ENCODE measurements at regions not wholly inside any gene's neighbourhood (a gene's known extent, or its start where the extent isn't known, plus 50 kb on each side); places are given as distances from the start of the nearest gene placed in this dataset.

DNA sequence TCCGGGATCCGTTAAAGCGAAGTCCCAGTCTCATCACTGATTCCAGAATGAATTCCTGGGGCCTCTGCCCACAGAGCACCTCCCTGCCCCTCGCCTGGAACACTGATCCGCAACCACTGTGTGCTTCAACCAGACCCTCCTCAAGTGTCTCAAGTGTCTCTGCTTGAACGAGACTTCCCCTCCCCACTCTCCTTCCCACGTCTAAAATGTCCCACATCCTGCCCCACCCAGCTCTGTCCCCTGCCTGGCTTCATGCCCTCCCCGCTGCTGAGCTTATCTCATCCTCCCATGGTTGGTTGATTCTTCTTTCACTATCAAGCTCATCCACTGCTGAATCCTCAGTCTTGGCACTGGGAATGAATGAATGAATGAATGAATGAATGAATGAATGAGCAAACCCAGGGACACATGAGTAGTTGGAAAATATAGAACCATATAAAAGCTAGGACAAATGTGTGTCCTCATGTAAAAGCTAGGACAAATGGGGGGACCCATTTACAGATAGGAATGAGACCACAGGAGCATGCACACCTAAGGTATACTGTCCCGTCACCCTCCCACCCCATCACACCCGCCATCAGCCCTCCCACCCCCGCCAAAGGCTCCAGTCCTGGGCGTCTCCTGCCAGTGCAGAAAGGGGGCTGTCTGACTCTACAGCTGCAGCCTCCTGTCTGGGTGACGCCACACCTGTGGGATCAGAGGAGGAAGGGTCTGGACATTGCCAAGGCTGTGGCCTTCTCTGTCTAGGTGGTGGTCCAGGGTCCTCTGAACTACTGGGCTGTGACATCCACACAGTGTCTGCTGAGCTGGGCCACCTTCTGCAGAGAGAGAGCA is 71.4 kb upstream of the LINC01488 start:
- TF ChIP-seq ZNF248 (tag by site-specific recombination; IDR thresholded peaks at IDR 0.05) (no peak), ZNF23 (tag by site-specific recombination; IDR thresholded peaks at IDR 0.05; ENCODE audit: borderline replicate concordance) (no peak), MEIS1 (CRISPR knock-in tag; IDR thresholded peaks at IDR 0.05; ENCODE audit: borderline replicate concordance) (no peak), ZNF530 (tag by site-specific recombination; IDR thresholded peaks at IDR 0.05; ENCODE audit: low read depth) (no peak), ZNF366 (tag by site-specific recombination; conservative IDR thresholded peaks at IDR 0.05) (no peak), ZNF585B (tag by site-specific recombination; IDR thresholded peaks at IDR 0.05) (no peak), ZNF473 (tag by site-specific recombination; IDR thresholded peaks at IDR 0.05) (no peak), MYNN (tag by site-specific recombination; IDR thresholded peaks at IDR 0.05; ENCODE audit: borderline replicate concordance) (no peak), ZBTB8A (tag by site-specific recombination; IDR thresholded peaks at IDR 0.05) (no peak), ZBTB20 (tag by site-specific recombination; IDR thresholded peaks at IDR 0.05) (no peak), ZNF560 (tag by site-specific recombination; IDR thresholded peaks at IDR 0.05; ENCODE audit: borderline replicate concordance) (no peak), ZNF544 (tag by site-specific recombination; IDR thresholded peaks at IDR 0.05) (no peak), ZNF747 (tag by site-specific recombination; IDR thresholded peaks at IDR 0.05) (no peak), ZNF624 (tag by site-specific recombination; IDR thresholded peaks at IDR 0.05) (no peak)
- TF ChIP-seq, protein P1, sequence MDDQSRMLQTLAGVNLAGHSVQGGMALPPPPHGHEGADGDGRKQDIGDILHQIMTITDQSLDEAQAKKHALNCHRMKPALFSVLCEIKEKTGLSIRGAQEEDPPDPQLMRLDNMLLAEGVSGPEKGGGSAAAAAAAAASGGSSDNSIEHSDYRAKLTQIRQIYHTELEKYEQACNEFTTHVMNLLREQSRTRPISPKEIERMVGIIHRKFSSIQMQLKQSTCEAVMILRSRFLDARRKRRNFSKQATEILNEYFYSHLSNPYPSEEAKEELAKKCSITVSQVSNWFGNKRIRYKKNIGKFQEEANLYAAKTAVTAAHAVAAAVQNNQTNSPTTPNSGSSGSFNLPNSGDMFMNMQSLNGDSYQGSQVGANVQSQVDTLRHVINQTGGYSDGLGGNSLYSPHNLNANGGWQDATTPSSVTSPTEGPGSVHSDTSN (CRISPR knock-in tag; IDR thresholded peaks at IDR 0.05) = no peak
- POLR2A ChIA-PET = interaction anchor here (0.6 kb wide), 1 partner anchor 41 kb away, joined by 5 read pairs; no protein-coding TSS in a partner anchor
- CTCF ChIA-PET = no interaction called here
- Histone ChIP-seq H3K4me3 (ENCODE audit: low read depth, low read length) (no peak overlapping the region), H3K36me3 (ENCODE audit: control insufficient read depth in 2 of 2, insufficient read depth in 1 of 2, low read length in 2 of 2) (no peaks in the 10 kb centered on the region), H3K4me1 (ENCODE audit: control insufficient read depth, insufficient read depth, low read length) (no peaks in the 10 kb centered on the region), H3K9me3 (ENCODE audit: control insufficient read depth, insufficient read depth, low read depth, low read length) (no peaks in the 10 kb centered on the region), H3K27ac (ENCODE audit: extremely low read depth, low read depth, low read length) (no peak overlapping the region)

DNA sequence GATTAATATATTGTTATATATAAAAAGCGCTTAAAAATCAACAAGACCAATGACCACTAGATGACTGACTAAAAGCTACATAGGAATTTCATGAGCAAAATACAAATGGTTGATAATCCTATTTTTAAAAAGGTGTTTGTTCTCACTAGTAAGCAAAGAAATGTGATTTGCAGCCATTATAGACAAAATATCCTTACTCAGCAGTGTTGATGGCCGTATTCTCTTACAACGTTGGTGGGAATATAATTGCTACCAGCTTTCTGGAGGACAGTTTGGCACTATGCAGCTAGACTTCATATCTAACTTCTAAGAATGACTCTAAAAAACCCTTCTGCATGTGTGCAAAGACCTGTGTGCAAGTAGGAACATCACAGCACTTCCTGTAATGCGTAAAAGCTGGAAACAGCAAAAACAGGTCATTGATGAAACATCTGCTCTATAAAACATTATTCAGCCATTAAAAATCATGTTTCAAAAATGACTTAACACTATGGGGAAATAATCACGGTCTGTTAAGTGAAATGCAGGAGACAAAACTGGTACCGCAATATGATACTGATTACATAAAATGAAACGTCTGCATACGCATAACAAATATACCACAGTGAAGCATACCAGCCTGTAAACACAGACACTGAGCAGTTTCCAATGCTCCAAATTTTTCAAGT is 70.1 kb upstream of the LINC01488 start:
- Histone ChIP-seq H3K36me3 (ENCODE audit: control insufficient read depth in 2 of 2, insufficient read depth in 1 of 2, low read length in 2 of 2) (no peaks in the 10 kb centered on the region), H3K9me3 (ENCODE audit: control insufficient read depth, insufficient read depth, low read depth, low read length) (no peaks in the 10 kb centered on the region), H3K4me3 (ENCODE audit: low read depth, low read length) (no peak overlapping the region), H3K4me1 (ENCODE audit: control insufficient read depth, insufficient read depth, low read length) (no peaks in the 10 kb centered on the region), H3K27ac (ENCODE audit: extremely low read depth, low read depth, low read length) (no peak overlapping the region)
- CTCF ChIA-PET = interaction anchor here (0.6 to 0.9 kb wide), 4 partner anchors 23 to 310 kb away, joined by 3 to 4 read pairs (median 4); partner anchors contain the start of gene LTO1
- TF ChIP-seq ZNF184 (tag by site-specific recombination; IDR thresholded peaks at IDR 0.05) = no peak
- TF ChIP-seq, protein P2, sequence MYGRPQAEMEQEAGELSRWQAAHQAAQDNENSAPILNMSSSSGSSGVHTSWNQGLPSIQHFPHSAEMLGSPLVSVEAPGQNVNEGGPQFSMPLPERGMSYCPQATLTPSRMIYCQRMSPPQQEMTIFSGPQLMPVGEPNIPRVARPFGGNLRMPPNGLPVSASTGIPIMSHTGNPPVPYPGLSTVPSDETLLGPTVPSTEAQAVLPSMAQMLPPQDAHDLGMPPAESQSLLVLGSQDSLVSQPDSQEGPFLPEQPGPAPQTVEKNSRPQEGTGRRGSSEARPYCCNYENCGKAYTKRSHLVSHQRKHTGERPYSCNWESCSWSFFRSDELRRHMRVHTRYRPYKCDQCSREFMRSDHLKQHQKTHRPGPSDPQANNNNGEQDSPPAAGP (tag by site-specific recombination; IDR thresholded peaks at IDR 0.05) = no peak
- no peak for TF ChIP-seq ZNF558 (tag by site-specific recombination; IDR thresholded peaks at IDR 0.05)
- POLR2A ChIA-PET = no interaction called here

DNA sequence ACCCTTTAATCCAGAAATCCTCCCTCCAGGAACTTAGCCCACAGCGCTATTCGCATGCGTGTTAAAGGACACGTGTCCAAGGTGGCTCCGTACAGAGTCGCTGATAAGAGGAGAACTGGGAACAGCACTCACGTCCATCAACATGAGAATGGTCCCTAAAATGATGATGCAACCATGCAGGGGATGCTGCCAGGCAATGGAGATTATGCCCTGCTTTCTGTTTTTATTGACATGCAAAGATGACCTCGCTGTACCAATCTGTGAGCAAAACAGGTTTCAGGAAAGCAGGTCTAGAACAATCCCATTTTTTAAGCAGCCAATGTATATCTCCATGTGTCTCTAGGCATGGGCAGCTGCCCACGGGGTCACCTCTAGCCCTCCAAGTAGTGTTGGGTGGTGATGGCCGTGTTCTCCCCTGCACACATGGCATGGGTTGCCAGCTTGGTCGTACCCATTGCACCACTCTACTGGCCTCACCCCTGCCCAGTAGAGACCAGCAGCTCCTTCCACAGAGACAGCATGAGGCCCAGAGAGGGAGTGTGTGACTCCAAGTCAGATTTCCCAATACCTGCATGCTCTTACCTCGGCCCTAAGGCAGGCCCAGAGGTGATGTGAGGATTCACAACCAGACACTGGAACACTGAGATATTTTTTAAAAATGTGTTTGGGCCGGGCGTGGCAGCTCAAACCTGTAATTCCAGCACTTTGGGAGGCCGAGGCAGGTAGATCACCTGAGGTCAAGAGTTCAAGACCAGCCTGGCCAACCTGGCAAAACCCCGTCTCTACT is 68.3 kb upstream of the LINC01488 start:
- Histone ChIP-seq H3K9me3 (ENCODE audit: control insufficient read depth, insufficient read depth, low read depth, low read length) (no peaks in the 10 kb centered on the region), H3K4me1 (ENCODE audit: control insufficient read depth, insufficient read depth, low read length) (no peaks in the 10 kb centered on the region), H3K36me3 (ENCODE audit: control insufficient read depth in 2 of 2, insufficient read depth in 1 of 2, low read length in 2 of 2) (no peaks in the 10 kb centered on the region), H3K4me3 (ENCODE audit: low read depth, low read length) (no peak overlapping the region), H3K27ac (ENCODE audit: extremely low read depth, low read depth, low read length) (no peak overlapping the region)
- POLR2A ChIA-PET = no interaction called here
- CTCF ChIA-PET = no interaction called here
- TF ChIP-seq, protein P3, sequence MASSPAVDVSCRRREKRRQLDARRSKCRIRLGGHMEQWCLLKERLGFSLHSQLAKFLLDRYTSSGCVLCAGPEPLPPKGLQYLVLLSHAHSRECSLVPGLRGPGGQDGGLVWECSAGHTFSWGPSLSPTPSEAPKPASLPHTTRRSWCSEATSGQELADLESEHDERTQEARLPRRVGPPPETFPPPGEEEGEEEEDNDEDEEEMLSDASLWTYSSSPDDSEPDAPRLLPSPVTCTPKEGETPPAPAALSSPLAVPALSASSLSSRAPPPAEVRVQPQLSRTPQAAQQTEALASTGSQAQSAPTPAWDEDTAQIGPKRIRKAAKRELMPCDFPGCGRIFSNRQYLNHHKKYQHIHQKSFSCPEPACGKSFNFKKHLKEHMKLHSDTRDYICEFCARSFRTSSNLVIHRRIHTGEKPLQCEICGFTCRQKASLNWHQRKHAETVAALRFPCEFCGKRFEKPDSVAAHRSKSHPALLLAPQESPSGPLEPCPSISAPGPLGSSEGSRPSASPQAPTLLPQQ (tag by site-specific recombination; IDR thresholded peaks at IDR 0.05) = no peak
- TF ChIP-seq, protein P4, sequence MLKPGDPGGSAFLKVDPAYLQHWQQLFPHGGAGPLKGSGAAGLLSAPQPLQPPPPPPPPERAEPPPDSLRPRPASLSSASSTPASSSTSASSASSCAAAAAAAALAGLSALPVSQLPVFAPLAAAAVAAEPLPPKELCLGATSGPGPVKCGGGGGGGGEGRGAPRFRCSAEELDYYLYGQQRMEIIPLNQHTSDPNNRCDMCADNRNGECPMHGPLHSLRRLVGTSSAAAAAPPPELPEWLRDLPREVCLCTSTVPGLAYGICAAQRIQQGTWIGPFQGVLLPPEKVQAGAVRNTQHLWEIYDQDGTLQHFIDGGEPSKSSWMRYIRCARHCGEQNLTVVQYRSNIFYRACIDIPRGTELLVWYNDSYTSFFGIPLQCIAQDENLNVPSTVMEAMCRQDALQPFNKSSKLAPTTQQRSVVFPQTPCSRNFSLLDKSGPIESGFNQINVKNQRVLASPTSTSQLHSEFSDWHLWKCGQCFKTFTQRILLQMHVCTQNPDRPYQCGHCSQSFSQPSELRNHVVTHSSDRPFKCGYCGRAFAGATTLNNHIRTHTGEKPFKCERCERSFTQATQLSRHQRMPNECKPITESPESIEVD (tag by site-specific recombination; IDR thresholded peaks at IDR 0.05) = no peak
- no peak for TF ChIP-seq ZNF776 (tag by site-specific recombination; IDR thresholded peaks at IDR 0.05; ENCODE audit: borderline replicate concordance)
- TF ChIP-seq ZNF558 (tag by site-specific recombination; IDR thresholded peaks at IDR 0.05) = no peak
- no peak for TF ChIP-seq ZNF350 (tag by site-specific recombination; IDR thresholded peaks at IDR 0.05)
- TF ChIP-seq, protein P1 (CRISPR knock-in tag; IDR thresholded peaks at IDR 0.05) = no peak
- no peak for TF ChIP-seq ZBTB1 (tag by site-specific recombination; IDR thresholded peaks at IDR 0.05)

Measured in HEK293 (cell line).